ENCODE measurements at regions not wholly inside any gene's neighbourhood (a gene's known extent, or its start where the extent isn't known, plus 50 kb on each side); places are given as distances from the start of the nearest gene placed in this dataset.
"Not testable (repeated sequence)": the region's sequence is repeated elsewhere in the genome, so short reads cannot be mapped to it uniquely, and the experiment has no call there.

DNA sequence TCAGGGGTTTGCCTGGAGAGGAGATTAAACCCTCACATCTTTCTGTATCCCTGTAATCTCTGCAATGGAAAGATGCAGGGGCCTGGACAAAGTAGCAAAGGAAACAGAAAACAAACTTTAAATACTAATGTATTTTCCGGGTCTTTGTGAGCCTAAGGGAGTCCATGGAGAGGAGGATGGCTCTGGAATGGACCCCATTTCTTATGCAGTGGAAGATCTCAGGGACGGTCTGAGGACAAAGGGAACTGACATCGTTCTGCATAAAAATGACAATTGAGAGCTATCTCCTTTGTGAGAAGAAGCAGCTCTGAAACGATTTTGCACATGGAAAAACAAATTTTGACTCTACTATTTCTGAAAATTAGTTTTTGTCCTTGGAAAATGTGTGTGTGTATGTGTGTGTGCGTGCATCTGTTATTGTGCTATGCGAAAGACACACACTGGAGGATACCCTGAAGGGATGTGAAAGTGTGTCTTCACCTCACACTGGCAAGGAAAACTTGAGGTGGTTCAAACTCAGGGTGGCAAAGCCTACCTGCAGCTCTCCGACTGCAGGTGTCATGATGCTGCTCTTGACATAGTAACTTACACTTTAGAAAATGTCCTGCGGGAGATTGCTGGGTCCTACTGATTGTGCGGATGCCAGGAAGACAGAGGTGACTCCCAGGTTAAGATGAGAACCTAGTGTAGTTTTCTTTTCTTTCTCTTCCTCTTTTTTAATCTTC, 126.4 kb upstream of the JADE1 start:
- no peak for DNase-seq (ENCODE audit: low spot score in 2 of 2)
- Histone ChIP-seq H3K4me3 (no peak overlapping the region), H3K4me1 (no peaks in the 10 kb centered on the region), H3K27ac (no peak overlapping the region), H3K27me3 (no peaks in the 10 kb centered on the region), H3K9me3 (no peaks in the 10 kb centered on the region), H3K36me3 (no peaks in the 10 kb centered on the region)
- TF ChIP-seq EP300 (IDR thresholded peaks at IDR 0.05) (no peak), POLR2A (IDR thresholded peaks at IDR 0.05) (no peak)
- 64% methylated on average over 9 of the region's 9 CpGs for WGBS

DNA sequence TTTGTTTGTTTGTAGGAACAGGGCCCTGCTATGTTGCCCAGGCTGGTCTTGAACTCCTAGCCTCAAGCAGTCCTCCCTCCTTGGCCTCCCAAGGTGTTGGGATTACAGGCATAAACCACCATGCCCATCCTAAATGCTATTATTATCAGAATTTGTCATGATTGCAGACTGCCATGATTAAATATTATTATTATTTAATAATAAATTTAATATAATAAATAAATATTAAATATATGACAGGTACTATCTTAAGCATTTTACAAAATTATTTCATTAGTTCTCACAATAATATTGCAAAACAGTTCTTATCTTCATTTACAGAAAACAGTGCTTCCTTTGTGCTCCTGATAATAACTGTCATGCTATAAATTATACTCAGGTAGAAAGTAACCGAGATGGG, 133.4 kb upstream of the JADE1 start:
- no peak overlapping the region for H3K4me3 ChIP-seq
- no peaks in the 10 kb centered on the region for H3K4me1 ChIP-seq
- no peaks in the 10 kb centered on the region for H3K9me3 ChIP-seq
- no peaks in the 10 kb centered on the region for H3K36me3 ChIP-seq
- no peaks in the 10 kb centered on the region for H3K27me3 ChIP-seq
- no peak for TF ChIP-seq POLR2AphosphoS5 (IDR thresholded peaks at IDR 0.05)
- TF ChIP-seq EP300 (IDR thresholded peaks at IDR 0.05): no peak
- no peak for TF ChIP-seq POLR2A (IDR thresholded peaks at IDR 0.05)
- TF ChIP-seq CTCF (IDR thresholded peaks at IDR 0.05): no peak
- DNase-seq (ENCODE audit: low spot score in 2 of 2): no peak
- H3K27ac ChIP-seq: no peak overlapping the region
- WGBS: 54% methylated on average over 1 of the region's 1 CpG

- TF ChIP-seq POLR2A (IDR thresholded peaks at IDR 0.05) (no peak), EP300 (IDR thresholded peaks at IDR 0.05) (no peak)
- H3K27me3 ChIP-seq: no peaks in the 10 kb centered on the region
- H3K36me3 ChIP-seq: no peaks in the 10 kb centered on the region
- DNase-seq (ENCODE audit: low spot score in 2 of 2): no peak
- H3K4me3 ChIP-seq: no peak overlapping the region
- no peaks in the 10 kb centered on the region for H3K9me3 ChIP-seq
- WGBS: 44% methylated on average over 1 of the region's 1 CpG
- H3K4me1 ChIP-seq: no peaks in the 10 kb centered on the region
- no peak overlapping the region for H3K27ac ChIP-seq
These were observed 134.4 kb upstream of the JADE1 start for GRCh38 chr4:128675083-128675482.

- WGBS: 78% methylated on average over 7 of the region's 7 CpGs
These were observed 136.3 kb upstream of the JADE1 start for GRCh38 chr4:128673159-128673558.

DNA sequence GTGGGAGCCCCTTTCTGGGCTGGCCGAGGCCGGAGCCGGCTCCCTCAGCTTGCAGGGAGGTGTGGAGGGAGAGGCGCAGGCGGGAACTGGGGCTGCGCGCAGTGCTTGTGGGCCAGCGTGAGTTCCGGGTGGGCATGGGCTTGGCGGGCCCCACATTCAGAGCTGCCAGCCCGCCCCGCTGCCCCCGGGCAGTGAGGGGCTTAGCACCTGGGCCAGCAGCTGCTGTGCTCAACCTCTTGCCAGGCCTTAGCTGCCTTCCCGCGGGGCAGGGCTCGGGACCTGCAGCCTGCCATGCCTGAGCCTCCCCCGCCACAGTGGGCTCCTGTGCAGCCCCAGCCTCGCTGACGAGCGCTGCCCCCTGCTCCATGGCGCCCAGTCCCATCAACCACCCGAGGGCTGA, 136.9 kb upstream of the JADE1 start:
- H3K4me3 ChIP-seq; H3K27ac ChIP-seq; DNase-seq (ENCODE audit: low spot score in 2 of 2); H3K9me3 ChIP-seq; H3K4me1 ChIP-seq; H3K27me3 ChIP-seq; H3K36me3 ChIP-seq: not testable (repeated sequence)
- WGBS: 94% methylated on average over 15 of the region's 22 CpGs

More at GRCh38 chr4:128673159-128673558, 136.3 kb upstream of the JADE1 start:
- H3K27ac ChIP-seq; H3K9me3 ChIP-seq; H3K27me3 ChIP-seq; H3K4me1 ChIP-seq; H3K4me3 ChIP-seq; H3K36me3 ChIP-seq; DNase-seq (ENCODE audit: low spot score in 2 of 2): not testable (repeated sequence)

DNA sequence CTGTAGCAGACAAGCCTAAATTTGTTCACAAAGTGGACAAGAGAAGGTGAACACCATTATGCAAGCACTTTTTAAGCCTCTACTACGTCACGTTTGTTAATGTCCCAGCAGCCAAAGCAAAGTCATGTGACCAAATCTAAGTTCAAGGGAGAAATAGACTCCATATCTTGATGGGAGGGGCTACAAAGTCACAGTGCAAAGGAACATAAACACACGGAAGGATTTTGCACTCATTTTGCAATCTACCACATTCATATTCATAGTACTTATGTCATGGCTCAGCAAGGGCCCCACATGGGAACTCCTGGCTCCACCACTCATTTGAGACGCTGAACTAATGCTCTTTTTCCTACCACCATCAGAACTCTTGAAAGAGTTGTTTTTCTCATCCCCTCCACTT, 139.0 kb upstream of the JADE1 start:
- Histone ChIP-seq H3K9me3 (no peaks in the 10 kb centered on the region), H3K4me1 (no peaks in the 10 kb centered on the region), H3K27me3 (no peaks in the 10 kb centered on the region), H3K4me3 (no peak overlapping the region), H3K27ac (no peak overlapping the region), H3K36me3 (no peaks in the 10 kb centered on the region)
- no peak for DNase-seq (ENCODE audit: low spot score in 2 of 2)
- 89% methylated on average over 4 of the region's 4 CpGs for WGBS
- TF ChIP-seq CTCF (IDR thresholded peaks at IDR 0.05): no peak
- no peak for TF ChIP-seq EP300 (IDR thresholded peaks at IDR 0.05)
- no peak for TF ChIP-seq POLR2A (IDR thresholded peaks at IDR 0.05)
- no peak for TF ChIP-seq POLR2AphosphoS5 (IDR thresholded peaks at IDR 0.05)

DNA sequence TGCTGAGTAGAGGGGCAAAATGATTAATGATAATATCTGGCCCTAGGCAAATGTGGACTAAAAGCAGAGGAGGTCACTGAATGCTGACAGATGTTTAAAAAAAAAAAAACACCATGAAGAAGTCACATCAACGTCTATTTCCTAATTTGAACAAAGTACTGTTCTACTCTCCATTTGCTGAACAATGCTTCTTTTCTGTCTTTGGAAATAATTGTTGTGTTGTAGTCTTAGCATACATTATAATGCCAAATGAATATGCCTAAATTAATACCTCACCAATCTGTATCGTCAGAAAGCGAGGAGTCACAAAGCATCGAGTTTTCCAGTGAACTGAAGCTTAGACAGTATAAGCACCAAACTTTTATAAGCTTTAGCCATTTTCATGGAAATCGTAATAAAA, 140.9 kb upstream of the JADE1 start:
- TF ChIP-seq POLR2AphosphoS5 (IDR thresholded peaks at IDR 0.05) (no peak), CTCF (IDR thresholded peaks at IDR 0.05) (no peak), EP300 (IDR thresholded peaks at IDR 0.05) (no peak), POLR2A (IDR thresholded peaks at IDR 0.05) (no peak)
- Histone ChIP-seq H3K4me3 (no peak overlapping the region), H3K27me3 (no peaks in the 10 kb centered on the region), H3K36me3 (no peaks in the 10 kb centered on the region), H3K27ac (no peak overlapping the region), H3K4me1 (no peaks in the 10 kb centered on the region), H3K9me3 (no peaks in the 10 kb centered on the region)
- 74% methylated on average over 5 of the region's 5 CpGs for WGBS
- no peak for DNase-seq (ENCODE audit: low spot score in 2 of 2)

Measured in suprapubic skin (tissue), 4 donors.